ENCODE measurements at regions not wholly inside any gene's neighbourhood (a gene's known extent, or its start where the extent isn't known, plus 50 kb on each side); places are given as distances from the start of the nearest gene placed in this dataset.

GRCh38 chr6:192313-192664 lies 100.0 kb upstream of the DUSP22 start:
- Mint-ChIP-seq H3K9me3 (ENCODE audit: unreplicated experiment) (no peaks in the 10 kb centered on the region), H3K36me3 (ENCODE audit: insufficient read depth, unreplicated experiment) (no peaks in the 10 kb centered on the region), H3K27me3 (ENCODE audit: insufficient read depth, unreplicated experiment) (peaks cover 10% of the 10 kb centered on the region), H3K4me1 (ENCODE audit: low read depth, unreplicated experiment) (peaks cover 8% of the 10 kb centered on the region), H3K27ac (ENCODE audit: unreplicated experiment) (no peak overlapping the region), H3K4me3 (ENCODE audit: unreplicated experiment) (no peak overlapping the region)
- POLR2A ChIA-PET: no interaction called here
- no peaks in the 10 kb centered on the region for H3K36me3 ChIP-seq (ENCODE audit: control insufficient read depth, insufficient read depth, low read length)
- no TSS peak for BruUV-seq (replicated peaks)
- intact Hi-C loops (cut with micrococcal nuclease; ENCODE audit: unreplicated experiment): no loop called here
- no peaks in the 10 kb centered on the region for H3K9me3 ChIP-seq
- H3K4me3 ChIP-seq (ENCODE audit: low read depth, low read length): no peak overlapping the region
- CTCF ChIA-PET: no interaction called here
- no peaks in the 10 kb centered on the region; the same call in 1 of the 2 replicates for H3K27me3 ChIP-seq (replicated peaks; ENCODE audit: control insufficient read depth, insufficient read depth, low read length)
- H3K4me1 ChIP-seq: no peaks in the 10 kb centered on the region
- no peak for DNase-seq
- no peak for TF ChIP-seq CTCF (IDR thresholded peaks at IDR 0.05; ENCODE audit: insufficient read depth in 1 of 2, low read depth in 1 of 2, low read length in 1 of 2, severe bottlenecking in 1 of 2, unreplicated experiment in 1 of 2)

GRCh38 chr6:193180-193579 lies 99.1 kb upstream of the DUSP22 start:
- intact Hi-C loops (cut with micrococcal nuclease; ENCODE audit: unreplicated experiment): no loop called here
- H3K4me3 ChIP-seq (ENCODE audit: low read depth, low read length): no peak overlapping the region
- CTCF ChIA-PET: no interaction called here
- TF ChIP-seq CTCF (IDR thresholded peaks at IDR 0.05; ENCODE audit: insufficient read depth in 1 of 2, low read depth in 1 of 2, low read length in 1 of 2, severe bottlenecking in 1 of 2, unreplicated experiment in 1 of 2): no peak
- BruUV-seq (replicated peaks): no TSS peak
- no peak overlapping the region for H3K27ac Mint-ChIP-seq (ENCODE audit: unreplicated experiment)
- H3K27me3 Mint-ChIP-seq (ENCODE audit: insufficient read depth, unreplicated experiment): peaks cover 11% of the 10 kb centered on the region
- POLR2A ChIA-PET: no interaction called here
- DNase-seq: no peak
- no peaks in the 10 kb centered on the region for H3K9me3 ChIP-seq
- no peaks in the 10 kb centered on the region for H3K36me3 Mint-ChIP-seq (ENCODE audit: insufficient read depth, unreplicated experiment)
- no peaks in the 10 kb centered on the region for H3K4me1 ChIP-seq
- no peaks in the 10 kb centered on the region for H3K9me3 Mint-ChIP-seq (ENCODE audit: unreplicated experiment)
- no peaks in the 10 kb centered on the region; the same call in 1 of the 2 replicates for H3K27me3 ChIP-seq (replicated peaks; ENCODE audit: control insufficient read depth, insufficient read depth, low read length)
- no peak overlapping the region for H3K4me3 Mint-ChIP-seq (ENCODE audit: unreplicated experiment)
- peaks cover 8% of the 10 kb centered on the region for H3K4me1 Mint-ChIP-seq (ENCODE audit: low read depth, unreplicated experiment)
- H3K36me3 ChIP-seq (ENCODE audit: control insufficient read depth, insufficient read depth, low read length): no peaks in the 10 kb centered on the region

GRCh38 chr6:193773-194310 lies 98.4 kb upstream of the DUSP22 start:
- H3K27ac Mint-ChIP-seq (ENCODE audit: unreplicated experiment): no peak overlapping the region
- Histone ChIP-seq H3K27me3 (replicated peaks; ENCODE audit: control insufficient read depth, insufficient read depth, low read length) (no peaks in the 10 kb centered on the region; the same call in 1 of the 2 replicates), H3K9me3 (no peaks in the 10 kb centered on the region), H3K4me1 (no peaks in the 10 kb centered on the region), H3K4me3 (ENCODE audit: low read depth, low read length) (no peak overlapping the region), H3K36me3 (ENCODE audit: control insufficient read depth, insufficient read depth, low read length) (no peaks in the 10 kb centered on the region)
- ChIA-PET POLR2A (no interaction called here), CTCF (no interaction called here)
- no peaks in the 10 kb centered on the region for H3K9me3 Mint-ChIP-seq (ENCODE audit: unreplicated experiment)
- TF ChIP-seq CTCF (IDR thresholded peaks at IDR 0.05; ENCODE audit: insufficient read depth in 1 of 2, low read depth in 1 of 2, low read length in 1 of 2, severe bottlenecking in 1 of 2, unreplicated experiment in 1 of 2): no peak
- peaks cover 8% of the 10 kb centered on the region for H3K4me1 Mint-ChIP-seq (ENCODE audit: low read depth, unreplicated experiment)
- no peak for DNase-seq
- no TSS peak for BruUV-seq (replicated peaks)
- peaks cover 14% of the 10 kb centered on the region for H3K27me3 Mint-ChIP-seq (ENCODE audit: insufficient read depth, unreplicated experiment)
- no peak overlapping the region for H3K4me3 Mint-ChIP-seq (ENCODE audit: unreplicated experiment)
- H3K36me3 Mint-ChIP-seq (ENCODE audit: insufficient read depth, unreplicated experiment): no peaks in the 10 kb centered on the region
- intact Hi-C loops (cut with micrococcal nuclease; ENCODE audit: unreplicated experiment): no loop called here
